HG02938 (cell line): ENCODE measurements at regions not wholly inside any gene's neighbourhood (a gene's known extent, or its start where the extent isn't known, plus 50 kb on each side); places are given as distances from the start of the nearest gene placed in this dataset.
"Not testable (repeated sequence)": the region's sequence is repeated elsewhere in the genome, so short reads cannot be mapped to it uniquely, and the experiment has no call there.

Experiments used
- ATAC-seq: cut with Tn5 transposase; IDR thresholded peaks from one replicate; pipeline ENCODE4 v1.9.1; 2021; ENCODE audit warnings: mild to moderate bottlenecking, moderate library complexity; ENCODE audit not compliant: unreplicated experiment

DNA sequence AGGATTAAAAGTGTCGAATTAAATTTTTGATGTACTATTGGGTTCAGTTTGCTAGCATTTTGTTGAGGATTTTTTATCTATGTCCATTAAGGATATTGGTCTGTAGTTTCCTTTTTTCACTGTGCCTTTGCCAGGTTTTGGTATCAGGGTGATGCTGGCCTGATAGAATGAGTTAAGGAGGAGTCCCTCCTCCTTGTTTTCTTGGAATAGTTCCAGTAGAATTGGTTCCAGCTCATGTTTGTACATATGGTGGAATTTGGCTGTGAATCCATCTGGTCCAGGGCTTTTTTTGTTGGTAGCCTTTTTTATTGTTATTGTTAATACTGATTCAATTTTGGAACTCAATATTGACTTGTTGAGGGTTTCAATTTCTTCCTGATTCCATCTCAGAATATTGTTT, 141.8 kb downstream of the SIM1 start:
- no peak for ATAC-seq

DNA sequence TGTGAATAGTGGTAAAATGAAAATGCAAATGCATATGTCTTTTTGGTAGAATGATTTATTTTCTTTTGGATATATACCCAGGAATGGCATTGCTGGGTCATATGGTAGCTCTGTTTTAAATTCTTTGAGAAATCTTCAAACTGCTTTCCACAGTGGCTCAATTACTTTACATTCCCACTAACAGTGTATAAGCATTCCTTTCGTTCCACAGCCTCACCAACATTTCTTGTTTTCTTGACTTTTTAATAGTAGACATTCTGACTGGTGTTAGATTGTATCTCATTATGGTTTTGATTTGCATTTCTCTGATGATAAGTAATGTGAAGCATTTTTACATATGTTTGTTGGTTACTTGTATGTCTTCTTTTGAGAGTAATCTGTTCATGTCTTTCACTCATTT, 144.0 kb downstream of the SIM1 start:
- ATAC-seq = no peak

DNA sequence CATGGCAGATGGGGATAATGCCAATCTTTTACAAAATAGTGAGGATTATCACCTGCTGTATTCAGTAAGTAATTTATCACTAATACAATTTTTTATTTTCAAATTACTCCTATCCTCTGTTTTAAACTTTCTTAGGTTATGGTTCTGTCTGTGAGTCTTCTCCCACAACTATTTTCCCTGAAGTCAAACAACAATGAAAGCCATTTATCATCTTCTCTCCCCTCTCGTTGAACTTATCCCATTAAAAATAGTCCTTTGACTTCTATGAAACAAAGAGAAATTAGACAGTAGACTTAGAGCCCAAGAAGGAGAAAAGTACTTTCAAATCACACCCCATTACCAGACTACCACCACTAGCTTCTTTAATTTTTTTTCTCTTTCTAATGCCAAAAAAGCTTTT, 147.7 kb downstream of the SIM1 start:
- ATAC-seq = no peak

DNA sequence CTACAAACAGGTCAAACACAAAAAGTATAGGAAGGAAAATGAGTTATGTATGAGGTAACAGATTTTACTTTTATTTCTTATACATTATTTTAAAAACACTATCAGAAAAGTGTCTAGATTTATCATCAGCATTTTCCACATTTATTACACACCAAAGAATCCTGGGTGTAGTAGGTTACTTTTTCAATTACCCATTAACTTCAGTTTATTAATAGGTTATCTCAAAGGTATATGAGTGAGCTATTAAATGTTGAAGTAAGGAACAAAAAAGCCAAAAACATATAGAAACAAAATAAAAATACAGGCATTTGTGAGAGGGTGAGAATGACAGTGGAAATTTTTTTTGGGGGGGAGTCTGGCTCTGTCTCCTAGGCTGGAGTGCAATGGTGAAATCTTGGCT, 150.5 kb downstream of the SIM1 start:
- no peak for ATAC-seq

DNA sequence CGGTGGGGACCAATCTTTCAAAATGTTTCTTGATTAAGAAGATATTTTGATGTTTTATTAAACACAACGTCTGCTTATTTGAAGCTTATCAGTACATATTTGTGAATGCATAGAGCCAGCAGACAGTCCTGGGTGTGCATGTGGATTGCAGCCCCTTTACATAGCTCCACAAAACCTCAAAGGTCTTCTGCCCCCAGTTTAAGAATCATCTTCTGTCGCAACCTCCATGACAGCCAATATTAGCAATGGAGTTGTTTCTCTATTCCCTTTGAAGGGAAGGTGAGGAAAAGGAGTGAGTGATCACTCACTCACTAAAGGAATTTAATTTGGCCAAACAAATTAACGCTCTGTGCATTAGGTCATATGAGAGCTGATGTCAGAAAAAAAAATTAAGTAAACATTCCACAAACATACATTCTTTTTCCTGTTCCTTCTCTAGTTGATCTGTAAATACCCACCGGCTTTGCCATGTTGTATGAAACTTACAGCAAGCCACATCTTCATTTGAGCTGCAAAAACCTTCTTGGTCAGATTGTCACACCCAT, 152.9 kb downstream of the SIM1 start:
- no peak for ATAC-seq

DNA sequence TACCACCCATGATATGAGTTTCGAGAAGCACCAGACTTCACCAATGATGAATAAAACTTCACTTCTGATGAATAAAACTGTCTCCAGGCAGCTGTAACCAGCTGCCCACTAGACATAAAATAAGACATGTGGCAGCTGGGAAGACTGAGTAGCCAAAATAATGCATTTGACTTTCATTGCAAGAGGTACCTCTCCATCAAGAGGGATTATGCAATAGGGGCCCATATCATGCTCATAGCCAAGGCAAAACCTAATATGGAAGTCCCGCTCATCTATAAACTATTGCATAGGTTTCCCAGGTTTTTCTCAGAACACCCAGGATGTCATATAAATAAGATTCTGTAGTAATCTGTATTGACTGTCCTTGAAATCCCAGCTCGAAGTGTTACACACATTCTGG, 155.5 kb downstream of the SIM1 start:
- ATAC-seq = no peak

DNA sequence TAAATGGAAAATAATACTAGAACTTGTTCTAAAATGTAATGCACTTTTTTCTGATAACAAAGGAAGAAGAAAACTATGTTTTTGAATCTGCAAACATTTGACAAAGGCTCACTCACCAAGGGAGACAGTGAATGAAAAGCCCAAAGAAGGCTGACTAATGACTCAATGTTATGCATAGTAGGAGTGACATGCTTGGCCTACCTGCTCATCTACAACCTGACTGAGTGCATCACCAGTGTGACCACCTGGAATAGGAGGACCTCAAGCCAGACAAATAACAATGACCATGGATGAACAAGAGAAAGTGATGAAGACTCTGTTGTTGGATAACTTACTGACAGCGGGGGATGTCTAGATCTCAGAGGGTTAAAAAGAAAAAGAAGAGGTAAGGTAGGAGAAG, 157.2 kb downstream of the SIM1 start:
- ATAC-seq = no peak

DNA sequence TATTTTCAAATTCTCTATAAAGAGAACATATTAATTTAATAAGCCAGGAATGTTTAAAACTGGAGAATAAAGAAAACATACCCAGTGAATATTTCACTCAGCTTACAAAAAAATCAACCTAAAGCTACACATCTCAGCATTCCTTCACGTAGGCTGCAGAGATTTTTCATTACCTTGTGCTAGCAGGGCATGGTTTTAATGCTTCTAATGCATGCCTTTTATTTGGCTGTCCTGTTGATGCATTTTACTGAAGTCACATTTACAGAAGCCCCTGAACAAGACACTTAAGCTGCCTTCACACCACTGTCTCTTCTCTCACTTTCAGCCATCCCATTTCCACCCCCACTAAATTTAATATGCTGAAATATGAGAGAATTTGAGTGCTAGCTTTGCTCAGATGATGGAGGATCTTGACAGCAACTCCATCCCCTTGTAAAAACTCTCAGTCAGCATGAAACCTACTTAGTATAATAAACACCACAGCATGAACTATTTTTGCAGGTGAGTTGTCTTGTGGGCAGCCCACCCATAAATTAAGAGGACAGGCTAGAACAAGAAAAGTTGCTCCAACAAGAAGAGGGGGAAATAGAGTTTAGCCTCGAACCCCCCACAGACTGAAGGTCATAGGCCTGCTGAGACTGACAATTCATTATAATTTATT, 159.4 kb downstream of the SIM1 start:
- ATAC-seq = no peak

DNA sequence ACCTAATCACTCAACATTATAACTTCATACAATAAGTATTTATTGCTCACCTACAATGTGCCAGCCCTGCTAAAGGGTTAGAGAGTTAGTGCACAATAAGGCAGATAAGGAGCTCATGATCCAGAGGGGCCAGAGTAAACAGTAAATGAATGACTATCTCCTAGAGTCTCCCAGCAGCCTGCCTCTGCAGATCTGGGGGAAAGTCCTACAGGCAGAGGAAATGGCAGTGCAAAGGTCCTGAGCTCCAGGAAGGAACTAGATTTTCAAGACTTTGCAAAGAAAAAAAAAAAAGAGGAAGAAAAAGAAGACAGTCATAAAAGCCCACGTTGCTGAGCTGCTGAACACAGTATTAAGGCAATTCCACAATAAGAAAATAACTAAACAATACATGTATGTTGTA, 160.1 kb downstream of the SIM1 start:
- ATAC-seq = no peak

DNA sequence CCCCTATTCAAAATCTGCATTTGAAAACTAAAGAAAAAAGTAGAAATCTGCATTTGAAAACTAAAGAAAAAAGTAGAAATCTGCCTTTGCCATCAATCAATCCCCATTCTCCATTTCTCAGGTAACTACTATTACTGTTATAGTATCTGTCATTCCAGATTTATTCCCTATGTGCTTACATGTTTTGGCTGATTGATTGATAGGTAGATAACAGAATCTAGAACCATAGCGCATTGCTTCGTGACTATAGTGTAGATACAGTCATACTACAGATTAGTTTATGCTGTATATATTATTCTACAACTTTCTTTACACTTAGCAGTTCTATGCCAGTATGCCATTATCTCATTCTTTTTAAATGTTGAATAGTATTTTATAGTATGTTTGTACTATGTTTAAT, 163.0 kb downstream of the SIM1 start:
- no peak for ATAC-seq

DNA sequence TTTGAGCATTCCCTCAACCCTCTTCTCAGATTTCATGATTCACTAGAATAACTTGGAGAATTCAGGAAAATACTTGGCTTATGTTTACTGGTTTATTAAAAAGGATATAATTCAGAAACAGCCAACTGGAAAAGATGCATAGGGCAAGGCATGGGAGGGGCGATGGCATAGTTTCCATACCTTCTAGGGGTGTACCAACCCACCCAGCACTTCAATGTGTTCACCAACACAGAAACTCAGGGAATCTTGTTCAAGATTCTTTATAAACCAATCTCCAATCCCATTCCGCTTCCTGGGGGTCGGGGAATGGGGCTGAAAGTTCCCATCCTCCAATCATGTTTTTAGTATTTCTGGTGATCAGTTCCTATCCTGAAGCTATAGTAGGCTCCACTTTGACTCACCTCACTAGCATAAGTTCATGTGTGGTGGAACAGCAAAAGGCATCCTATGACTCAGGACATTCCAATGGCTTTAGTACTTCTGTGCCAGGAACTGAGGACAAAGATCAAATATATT, 164.4 kb downstream of the SIM1 start:
- no peak for ATAC-seq

DNA sequence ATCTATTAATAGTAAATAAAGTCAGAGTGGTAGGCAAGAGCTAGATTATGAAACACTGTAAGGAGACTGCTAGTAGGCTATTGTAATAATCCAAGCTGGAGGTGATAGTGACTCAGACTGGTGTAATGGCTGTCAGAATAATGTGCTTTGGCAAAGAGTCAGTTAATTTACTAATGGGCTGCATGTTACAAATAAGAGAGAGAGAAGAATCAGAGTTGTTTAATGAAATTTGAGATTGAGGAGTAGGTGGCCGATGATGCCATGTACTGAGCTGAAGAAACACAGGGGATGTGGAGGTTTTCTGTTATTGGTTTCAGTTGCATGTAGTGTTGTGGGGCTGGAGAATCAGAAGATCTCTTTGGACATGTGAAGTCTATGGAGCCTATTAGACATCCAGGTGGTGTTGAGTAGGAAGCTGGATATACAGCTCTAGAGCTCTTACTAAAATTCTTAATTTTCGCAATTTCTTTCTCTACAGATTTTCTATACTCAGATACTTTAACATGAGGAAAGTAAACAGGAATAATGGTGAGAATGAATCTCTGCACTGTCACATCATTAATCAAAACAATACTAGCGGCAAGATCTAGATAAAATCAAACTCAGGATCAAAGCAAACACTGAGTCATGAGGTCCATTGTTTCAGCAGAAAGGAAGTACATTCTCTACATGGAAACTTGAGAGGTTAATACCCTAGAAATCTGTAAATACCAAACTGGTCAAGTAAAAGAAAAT, 167.7 kb downstream of the SIM1 start:
- no peak for ATAC-seq

DNA sequence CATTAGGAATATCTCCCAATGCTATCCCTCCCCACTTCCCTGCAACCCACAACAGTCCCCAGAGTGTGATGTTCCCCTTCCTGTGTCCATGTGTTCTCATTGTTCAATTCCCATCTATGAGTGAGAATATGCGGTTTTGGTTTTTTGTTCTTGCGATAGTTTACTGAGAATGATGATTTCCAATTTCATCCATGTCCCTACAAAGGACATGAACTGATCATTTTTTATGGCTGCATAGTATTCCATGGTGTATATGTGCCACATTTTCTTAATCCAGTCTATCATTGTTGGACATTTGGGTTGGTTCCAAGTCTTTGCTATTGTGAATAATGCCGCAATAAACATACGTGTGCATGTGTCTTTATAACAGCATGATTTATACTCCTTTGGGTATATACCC, 169.5 kb downstream of the SIM1 start:
- not testable (repeated sequence) for ATAC-seq

DNA sequence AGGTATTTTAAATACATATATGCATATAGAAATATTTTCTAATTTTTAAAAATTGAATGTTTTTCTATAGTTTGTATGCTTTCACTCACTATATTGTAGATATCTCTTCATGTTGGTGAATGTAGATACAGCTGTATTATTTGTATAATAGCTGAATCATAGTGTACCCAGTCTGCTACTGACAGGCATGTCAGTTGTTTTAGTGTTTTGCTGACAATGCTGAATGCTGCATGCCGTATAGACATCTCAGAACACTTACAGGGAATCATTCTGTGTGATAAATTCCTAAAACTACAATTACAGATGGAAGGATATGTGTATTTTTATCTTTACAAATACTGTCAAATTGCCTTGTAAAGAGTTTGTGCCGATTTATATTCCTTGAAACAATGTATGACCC, 175.4 kb downstream of the SIM1 start:
- no peak for ATAC-seq

DNA sequence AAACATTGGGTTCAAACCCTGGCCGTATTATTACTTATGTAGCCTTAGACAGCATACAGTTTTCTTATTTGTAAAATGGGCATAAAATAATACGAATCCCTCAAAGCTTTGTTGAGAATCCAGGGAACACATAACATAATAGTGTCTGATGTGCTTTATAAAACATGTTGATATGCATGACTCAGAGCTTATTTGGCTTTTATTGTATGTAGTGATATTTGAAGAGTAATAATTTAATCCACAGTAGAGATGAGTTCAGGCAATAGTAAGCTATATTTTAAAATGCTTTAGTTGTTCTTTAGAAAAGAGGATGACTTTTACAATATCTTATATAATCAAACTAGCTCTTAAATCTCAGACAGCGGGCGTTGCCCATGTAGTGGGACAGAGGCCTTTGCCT, 176.4 kb downstream of the SIM1 start:
- no peak for ATAC-seq

DNA sequence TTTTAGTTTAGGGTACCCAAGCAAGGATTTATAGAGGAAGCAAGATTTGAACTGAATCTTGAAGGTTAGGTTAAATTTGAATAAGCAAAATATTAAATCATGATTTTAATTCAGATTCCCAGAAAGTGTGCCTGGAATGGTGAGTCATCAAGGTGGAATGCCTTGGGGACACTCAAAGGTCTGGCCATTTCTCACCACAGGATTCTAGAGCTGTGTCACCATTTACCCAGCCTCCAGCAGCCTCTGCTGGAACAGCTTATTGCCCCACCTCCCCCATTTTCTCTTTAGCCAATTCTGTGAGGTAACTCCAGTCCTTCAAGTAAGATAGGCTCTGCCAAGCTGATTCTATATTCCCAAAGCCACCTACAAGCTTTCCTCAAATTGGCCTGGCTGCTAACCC, 181.4 kb downstream of the SIM1 start:
- no peak for ATAC-seq

DNA sequence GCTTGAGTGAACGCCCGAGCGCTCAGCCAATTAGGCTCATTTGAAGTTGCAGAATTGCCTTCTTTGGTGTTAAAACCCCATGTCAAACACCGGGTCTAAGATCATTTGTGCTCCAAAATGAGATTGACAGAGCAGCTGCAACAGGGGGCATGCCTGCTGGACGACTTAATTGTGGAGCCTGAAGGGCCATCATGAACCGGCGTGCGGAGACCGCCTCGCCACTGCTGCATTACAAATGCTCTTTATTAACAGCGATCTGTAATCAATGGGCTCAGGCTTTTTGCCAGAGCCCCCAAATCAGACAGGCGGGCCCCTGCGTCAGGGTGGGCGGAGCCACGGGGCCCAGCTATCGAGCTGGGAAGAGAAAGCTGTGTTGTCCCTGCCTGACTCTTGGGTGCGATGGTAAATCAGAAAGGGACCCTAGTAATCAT, 183.2 kb downstream of the SIM1 start:
- no peak for ATAC-seq

DNA sequence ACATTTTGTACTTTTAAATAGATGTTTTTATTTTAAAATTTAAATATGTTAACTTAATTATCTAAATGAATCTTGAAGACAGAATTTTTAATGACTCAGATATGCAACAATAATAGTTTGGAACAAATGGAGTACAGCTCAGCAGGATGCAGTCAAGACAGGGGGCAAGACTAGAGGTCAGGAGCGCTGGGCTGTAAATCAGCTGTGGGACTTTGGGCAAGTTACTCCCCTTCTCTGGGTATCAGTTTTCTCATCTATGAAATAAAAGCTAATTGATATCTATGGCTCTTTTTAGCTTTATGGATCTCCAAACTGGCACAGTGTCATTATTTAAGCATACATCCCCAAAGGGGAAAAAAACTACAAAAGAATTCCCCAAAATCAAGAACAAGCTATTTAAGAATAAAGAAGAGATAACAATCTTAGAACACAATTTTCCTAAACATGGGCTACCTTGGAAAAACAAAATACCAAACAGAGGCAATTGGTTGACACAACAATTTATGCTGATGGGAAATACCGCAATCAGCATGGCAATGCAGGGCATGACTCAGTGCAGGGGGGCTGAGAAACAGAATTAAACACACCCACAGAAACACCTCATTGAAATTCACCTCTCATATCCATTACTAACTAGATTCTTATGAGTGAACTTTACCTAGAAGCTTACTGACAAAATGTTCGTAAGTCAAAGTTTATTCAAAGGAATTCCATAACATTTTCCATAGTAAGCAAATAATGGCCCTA, 188.2 kb downstream of the SIM1 start:
- no peak for ATAC-seq

DNA sequence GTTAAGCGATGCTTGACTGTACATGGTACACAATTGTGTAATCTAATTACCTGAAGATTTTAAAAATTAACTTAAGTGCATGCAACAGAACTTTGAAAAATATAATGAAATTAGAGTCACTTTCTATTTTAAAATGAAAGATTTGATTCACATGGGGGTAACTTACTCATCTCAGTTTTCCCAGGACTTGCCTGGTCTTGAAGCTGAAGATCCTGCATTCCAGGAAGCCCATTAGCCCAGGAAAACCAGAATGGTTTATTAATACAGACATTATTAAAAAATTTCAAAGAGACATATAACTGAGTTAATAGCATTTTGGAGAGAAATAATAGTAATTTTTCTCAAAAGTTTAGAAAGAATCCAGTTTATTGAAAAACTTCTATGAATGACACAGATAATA, 190.6 kb downstream of the SIM1 start:
- no peak for ATAC-seq

DNA sequence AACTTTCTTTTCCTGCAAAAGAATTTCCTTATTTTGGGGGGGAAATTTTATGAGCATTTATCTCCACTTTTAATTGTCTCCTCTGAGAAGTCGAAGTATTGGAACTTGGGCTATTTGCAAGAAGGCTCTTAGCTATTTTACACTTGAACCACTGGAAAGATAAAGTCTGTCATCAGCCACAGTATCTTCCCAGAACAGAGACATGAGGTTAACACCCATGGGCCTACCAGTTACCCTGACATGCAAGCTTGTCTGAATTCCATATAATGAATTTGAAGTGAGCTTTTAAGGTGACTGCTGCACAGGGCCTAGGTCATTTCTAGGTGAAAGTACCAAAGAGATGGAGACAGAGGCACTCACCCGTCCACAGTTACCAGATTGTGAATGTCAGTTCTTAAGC, 193.1 kb downstream of the SIM1 start:
- ATAC-seq = no peak

DNA sequence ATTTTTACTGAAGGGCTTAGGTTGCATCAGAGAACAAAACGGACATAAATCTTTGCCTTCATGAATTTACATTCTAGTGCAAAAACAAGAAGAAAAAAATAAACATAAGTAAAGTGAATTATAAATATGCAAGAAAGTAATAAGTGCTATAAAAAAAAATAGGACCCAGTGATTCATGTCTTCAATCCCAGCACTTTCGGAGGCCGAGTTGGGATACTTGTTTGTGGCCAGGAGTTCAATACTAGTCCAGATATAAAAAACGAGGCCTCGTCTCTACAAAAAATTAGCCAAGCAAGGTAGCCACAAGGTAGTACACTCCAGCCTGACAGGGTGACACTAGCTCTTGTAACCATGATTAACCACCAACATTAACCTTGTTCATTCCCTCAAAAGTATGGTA, 193.5 kb downstream of the SIM1 start:
- ATAC-seq = no peak

DNA sequence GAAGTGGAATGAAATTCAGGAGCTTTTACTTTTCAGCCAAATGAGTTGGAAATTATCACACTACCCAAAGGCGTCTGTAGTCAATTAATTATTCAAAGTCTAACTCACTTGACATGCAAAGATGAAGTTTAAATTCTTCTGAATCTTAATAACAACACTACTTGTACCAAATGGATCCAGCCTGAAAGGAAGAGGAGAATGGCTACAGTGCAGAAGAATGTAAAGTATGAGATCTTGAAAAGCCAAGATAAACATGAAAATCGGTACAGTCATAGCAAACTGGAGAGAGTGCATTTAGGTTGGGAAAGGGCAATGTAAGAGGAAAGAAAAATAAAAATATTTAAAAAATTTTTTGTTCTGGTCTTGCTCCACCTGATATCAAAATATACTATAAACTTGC, 195.5 kb downstream of the SIM1 start:
- no peak for ATAC-seq
